CD14-positive monocyte (primary cell): ENCODE measurements at regions not wholly inside any gene's neighbourhood (a gene's known extent, or its start where the extent isn't known, plus 50 kb on each side); places are given as distances from the start of the nearest gene placed in this dataset.

Experiments
- DNase-seq, 3 donors: peaks; one replicate each; pipeline ENCODE4 v3.0.0-alpha.2; 2011 to 2022
- H2AFZ ChIP-seq: 2 replicates; pipeline ENCODE4 v1.6.0; 2012; ENCODE audit warnings: mild to moderate bottlenecking, low read depth, low read length, inconsistent platforms; ENCODE audit not compliant: insufficient read depth, poor library complexity, severe bottlenecking
- H3K27ac ChIP-seq, 2 donors: 1 replicate in 1 of 2; 2 replicates in 1 of 2; pipeline ENCODE4 v1.5.1; 2012 to 2013; ENCODE audit warnings: low read length in 2 of 2, control low read depth in 1 of 2, inconsistent platforms in 1 of 2, low read depth in 1 of 2, mild to moderate bottlenecking in 1 of 2
- H3K27me3 ChIP-seq, 2 donors: one replicate each; pipeline versions ENCODE4 v1.6.0 to v1.6.1; 2011 to 2013; ENCODE audit warnings: low read length in 2 of 2; ENCODE audit not compliant: control insufficient read depth in 2 of 2, insufficient read depth in 2 of 2
- H3K36me3 ChIP-seq, 2 donors: replicated peaks in 1 of 2; 1 replicate in 1 of 2; 2 replicates in 1 of 2; pipeline versions ENCODE4 v1.5.1 to v1.6.1; 2012 to 2013; ENCODE audit warnings: low read length in 2 of 2, control low read depth in 1 of 2, inconsistent platforms in 1 of 2, mild to moderate bottlenecking in 1 of 2; ENCODE audit not compliant: insufficient read depth in 2 of 2, control insufficient read depth in 1 of 2
- H3K4me1 ChIP-seq, 2 donors: 1 replicate in 1 of 2; 2 replicates in 1 of 2; pipeline versions ENCODE4 v1.5.1 to v1.6.1; 2012 to 2013; ENCODE audit warnings: low read length in 2 of 2, control low read depth in 1 of 2, inconsistent platforms in 1 of 2, mild to moderate bottlenecking in 1 of 2, moderate library complexity in 1 of 2; ENCODE audit not compliant: insufficient read depth in 2 of 2, control insufficient read depth in 1 of 2
- H3K4me2 ChIP-seq: replicated peaks from 2 replicates; pipeline ENCODE3; 2012; ENCODE audit warnings: low read length, moderate library complexity, mild to moderate bottlenecking; ENCODE audit not compliant: poor library complexity, severe bottlenecking; ENCODE audit errors: extremely low read depth
- H3K4me3 ChIP-seq, 3 experiments: fragments of 200-600 bp in 1 of 3; sonication (generic) in 1 of 3; replicated peaks in 1 of 3; 1 replicate in 2 of 3; 2 replicates in 1 of 3; pipeline ENCODE4 v1.5.1; 2011 to 2013; ENCODE audit warnings: low read length in 3 of 3, mild to moderate bottlenecking in 3 of 3, control low read depth in 2 of 3, low read depth in 2 of 3, inconsistent platforms in 1 of 3, moderate library complexity in 1 of 3
- H3K79me2 ChIP-seq: 2 replicates; pipeline ENCODE4 v1.6.0; 2012; ENCODE audit warnings: mild to moderate bottlenecking, control low read depth, inconsistent platforms, low read length, moderate library complexity; ENCODE audit not compliant: insufficient read depth
- H3K9ac ChIP-seq: 2 replicates; pipeline ENCODE4 v1.6.0; 2017; ENCODE audit warnings: low read length, mild to moderate bottlenecking; ENCODE audit not compliant: insufficient read depth, poor library complexity, severe bottlenecking
- H3K9me3 ChIP-seq, 2 donors: replicated peaks in 1 of 2; 1 replicate in 1 of 2; 2 replicates in 1 of 2; pipeline versions ENCODE4 v1.5.1 to v1.6.1; 2012 to 2013; ENCODE audit warnings: low read length in 2 of 2, control low read depth in 1 of 2; ENCODE audit not compliant: control insufficient read depth in 1 of 2, insufficient read depth in 1 of 2
- H4K20me1 ChIP-seq: 2 replicates; pipeline ENCODE4 v1.6.0; 2012; ENCODE audit warnings: mild to moderate bottlenecking, low read length, control low read depth, moderate library complexity; ENCODE audit not compliant: insufficient read depth
- H3K27ac Mint-ChIP-seq, 7 donors: one replicate each; pipeline ENCODE4 v1.8.0; 2020; ENCODE audit warnings: mild to moderate bottlenecking in 7 of 7, mixed read lengths in 7 of 7, moderate library complexity in 6 of 7, inconsistent platforms in 2 of 7
- H3K27me3 Mint-ChIP-seq, 3 donors: one replicate each; pipeline ENCODE4 v1.8.0; 2021 to 2022; ENCODE audit warnings: low read depth in 3 of 3, mild to moderate bottlenecking in 3 of 3, mixed read lengths in 3 of 3, moderate library complexity in 3 of 3, inconsistent platforms in 1 of 3
- H3K36me3 Mint-ChIP-seq, 2 donors: one replicate each; pipeline ENCODE4 v1.8.0; 2020; ENCODE audit warnings: mixed read lengths in 2 of 2, inconsistent platforms in 1 of 2, mild to moderate bottlenecking in 1 of 2
- H3K4me1 Mint-ChIP-seq: one replicate; pipeline ENCODE4 v1.8.0; 2020; ENCODE audit warnings: mild to moderate bottlenecking, mixed read lengths
- H3K4me3 Mint-ChIP-seq, 2 donors: one replicate each; pipeline ENCODE4 v1.8.0; 2020; ENCODE audit warnings: mild to moderate bottlenecking in 2 of 2, mixed read lengths in 2 of 2, moderate library complexity in 1 of 2
- H3K9me3 Mint-ChIP-seq, 7 donors: one replicate each; pipeline ENCODE4 v1.8.0; 2020 to 2022; ENCODE audit warnings: mixed read lengths in 7 of 7, mild to moderate bottlenecking in 6 of 7, moderate library complexity in 6 of 7, inconsistent platforms in 2 of 7
- WGBS: methylation state at CpG from one replicate; pipeline ENCODE4 v1.1.5; 2013; ENCODE audit warnings: missing lambda C conversion rate; ENCODE audit not compliant: insufficient coverage; 5-methylcytosine and 5-hydroxymethylcytosine counted together
- intact Hi-C, 2 donors: fragments of 100-400 bp; cut with micrococcal nuclease; formaldehyde crosslinking; loops; one replicate each; pipeline versions ENCODE4 v1.15.0 to v1.15.1; 2023
- TF ChIP-seq, protein P1 (sequence below): fragments of 200-600 bp; IDR thresholded peaks from one replicate; pipeline ENCODE4 v1.8.0; 2022; ENCODE audit warnings: antibody characterized with exemption, mild to moderate bottlenecking

DNA sequence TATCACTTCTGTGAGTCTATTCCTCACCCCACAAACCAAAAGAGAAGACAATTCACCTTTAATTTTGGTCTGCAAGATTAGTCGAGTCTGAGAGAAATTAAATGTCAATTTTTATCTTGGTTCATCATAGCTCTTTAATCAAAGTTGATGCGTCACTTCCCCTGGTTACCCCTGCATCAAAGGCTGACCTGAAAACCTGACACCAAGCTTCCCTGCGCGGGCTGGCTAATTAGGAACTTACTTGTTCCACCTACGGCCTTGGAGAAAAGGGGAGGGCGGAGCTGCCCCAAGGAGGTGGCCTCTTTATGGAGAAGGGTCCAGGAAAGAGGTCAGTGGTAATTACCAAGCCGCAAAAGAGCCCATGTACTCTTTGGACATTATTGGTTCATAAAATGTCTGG, 218.4 kb downstream of the ARRDC4 start:
- no peaks in the 10 kb centered on the region for H3K9me3 ChIP-seq
- peaks cover 8 to 20% (median 18%) of the 10 kb centered on the region in 3 donors for H3K27me3 Mint-ChIP-seq
- no peaks in the 10 kb centered on the region for H3K36me3 ChIP-seq
- H3K4me1 Mint-ChIP-seq: peaks cover 1% of the 10 kb centered on the region
- intact Hi-C loops: loop anchor here (5.0 kb wide), 1 partner anchor 272 kb away; no protein-coding TSS in a partner anchor
- no peak overlapping the region for H3K27ac ChIP-seq
- H3K27ac Mint-ChIP-seq: no peak overlapping the region
- no peaks in the 10 kb centered on the region for H4K20me1 ChIP-seq
- H3K4me3 ChIP-seq: no peak overlapping the region
- no peak overlapping the region for H3K9ac ChIP-seq
- no peak overlapping the region for H2AFZ ChIP-seq
- 41% methylated on average over 4 of the region's 7 CpGs for WGBS
- no peak overlapping the region for H3K4me2 ChIP-seq
- H3K27me3 ChIP-seq: peaks cover 0 to 6% of the 10 kb centered on the region in 2 donors
- no peaks in the 10 kb centered on the region for H3K36me3 Mint-ChIP-seq
- TF ChIP-seq, protein P1, sequence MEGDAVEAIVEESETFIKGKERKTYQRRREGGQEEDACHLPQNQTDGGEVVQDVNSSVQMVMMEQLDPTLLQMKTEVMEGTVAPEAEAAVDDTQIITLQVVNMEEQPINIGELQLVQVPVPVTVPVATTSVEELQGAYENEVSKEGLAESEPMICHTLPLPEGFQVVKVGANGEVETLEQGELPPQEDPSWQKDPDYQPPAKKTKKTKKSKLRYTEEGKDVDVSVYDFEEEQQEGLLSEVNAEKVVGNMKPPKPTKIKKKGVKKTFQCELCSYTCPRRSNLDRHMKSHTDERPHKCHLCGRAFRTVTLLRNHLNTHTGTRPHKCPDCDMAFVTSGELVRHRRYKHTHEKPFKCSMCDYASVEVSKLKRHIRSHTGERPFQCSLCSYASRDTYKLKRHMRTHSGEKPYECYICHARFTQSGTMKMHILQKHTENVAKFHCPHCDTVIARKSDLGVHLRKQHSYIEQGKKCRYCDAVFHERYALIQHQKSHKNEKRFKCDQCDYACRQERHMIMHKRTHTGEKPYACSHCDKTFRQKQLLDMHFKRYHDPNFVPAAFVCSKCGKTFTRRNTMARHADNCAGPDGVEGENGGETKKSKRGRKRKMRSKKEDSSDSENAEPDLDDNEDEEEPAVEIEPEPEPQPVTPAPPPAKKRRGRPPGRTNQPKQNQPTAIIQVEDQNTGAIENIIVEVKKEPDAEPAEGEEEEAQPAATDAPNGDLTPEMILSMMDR: no peak
- H3K4me3 Mint-ChIP-seq: no peak overlapping the region
- H3K4me1 ChIP-seq: no peaks in the 10 kb centered on the region
- DNase-seq: no peak
- H3K79me2 ChIP-seq: no peaks in the 10 kb centered on the region
- no peaks in the 10 kb centered on the region for H3K9me3 Mint-ChIP-seq

DNA sequence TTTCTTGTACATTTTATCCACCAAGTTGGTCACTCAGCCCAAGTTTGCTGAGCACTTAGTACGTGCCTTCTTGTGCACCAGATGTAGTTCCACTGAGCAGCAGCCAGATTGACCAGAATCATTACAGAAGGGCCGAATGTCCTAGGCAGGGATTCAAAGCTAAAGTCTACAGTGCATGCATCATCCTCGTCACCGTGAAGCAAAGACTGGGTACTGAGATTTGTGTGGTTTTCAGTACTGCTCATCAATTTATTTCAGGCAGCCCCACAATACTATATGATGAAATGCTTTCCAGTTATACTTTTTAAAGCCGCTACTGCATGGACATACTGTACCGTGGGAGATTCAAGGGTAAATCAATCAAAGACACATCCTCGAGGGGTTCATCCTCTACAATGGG, 227.0 kb downstream of the ARRDC4 start:
- Histone ChIP-seq H3K27ac (no peak overlapping the region), H2AFZ (no peak overlapping the region), H3K4me3 (no peak overlapping the region), H4K20me1 (no peaks in the 10 kb centered on the region), H3K79me2 (no peaks in the 10 kb centered on the region), H3K4me2 (no peak overlapping the region), H3K4me1 (no peaks in the 10 kb centered on the region), H3K9ac (no peak overlapping the region), H3K9me3 (no peaks in the 10 kb centered on the region), H3K27me3 (peaks cover 0 to 2% of the 10 kb centered on the region in 2 donors), H3K36me3 (no peaks in the 10 kb centered on the region)
- Mint-ChIP-seq H3K4me3 (no peak overlapping the region), H3K36me3 (no peaks in the 10 kb centered on the region), H3K9me3 (peaks cover 0 to 2% (median 0%) of the 10 kb centered on the region in 7 donors), H3K4me1 (no peaks in the 10 kb centered on the region), H3K27me3 (peaks cover 1 to 4% (median 4%) of the 10 kb centered on the region in 3 donors), H3K27ac (no peak overlapping the region)
- 100% methylated on average over 3 of the region's 7 CpGs for WGBS
- TF ChIP-seq, protein P1: no peak
- no peak for DNase-seq
- intact Hi-C loops: no loop called here
